SKM-1 (cell line): ENCODE measurements at regions not wholly inside any gene's neighbourhood (a gene's known extent, or its start where the extent isn't known, plus 50 kb on each side); places are given as distances from the start of the nearest gene placed in this dataset.

Experiments used
- DNase-seq: peaks from one replicate; lab custom pipeline; 2025; ENCODE audit not compliant: unreplicated experiment; lab: John Stamatoyannopoulos, UW

DNA sequence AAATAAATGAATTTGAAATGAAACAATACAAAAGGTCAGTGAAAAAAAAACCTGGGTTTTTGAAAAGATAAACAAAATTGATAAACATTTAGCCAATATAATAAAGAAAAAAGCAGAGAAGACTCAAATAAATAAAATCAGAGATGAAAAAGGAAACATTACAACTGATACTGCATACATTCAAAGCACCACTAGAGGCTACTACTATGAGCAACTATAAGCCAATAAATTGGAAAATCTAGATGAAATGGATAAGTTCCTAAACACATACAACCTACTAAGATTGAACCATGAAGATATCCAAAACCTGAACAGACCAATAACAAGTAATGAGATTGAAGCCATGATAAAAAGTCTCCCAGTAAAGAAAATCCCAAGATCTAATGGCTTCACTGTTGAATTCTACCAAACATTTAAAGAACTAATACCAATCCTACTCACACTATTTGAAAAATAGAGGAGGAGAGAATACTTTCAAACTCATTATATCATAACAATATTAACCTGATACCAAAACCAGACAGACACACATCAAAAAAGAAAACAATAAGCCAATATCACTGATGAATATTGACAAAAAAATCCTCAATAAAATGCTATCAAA lies 80.8 kb upstream of the CERS6 start:
- DNase-seq, result no peak

GRCh38 chr2:168378960-168379669 lies 77.0 kb upstream of the CERS6 start:
- no peak for DNase-seq

- DNase-seq, result no peak
Observed at GRCh38 chr2:168380500-168380899, 75.6 kb upstream of the CERS6 start.

DNA sequence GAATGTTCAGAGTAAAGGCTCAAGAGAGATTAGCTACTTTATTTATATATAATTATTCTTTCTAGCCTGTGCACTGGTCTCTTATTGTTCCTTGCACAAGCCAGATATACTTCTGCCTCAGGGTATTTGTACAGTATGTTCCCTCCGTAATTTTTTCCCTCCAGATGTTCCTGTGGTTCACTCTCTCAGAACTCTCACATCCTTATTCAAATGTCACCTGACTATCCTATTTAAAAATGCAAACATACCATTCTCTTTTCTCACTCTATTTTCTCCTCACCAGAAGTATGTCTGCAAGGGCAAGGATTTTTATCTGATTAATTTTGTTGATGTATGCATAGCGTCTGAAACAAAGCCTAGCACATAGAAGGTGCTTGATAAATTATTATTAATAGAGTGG lies 64.0 kb upstream of the CERS6 start:
- DNase-seq, result no peak

DNA sequence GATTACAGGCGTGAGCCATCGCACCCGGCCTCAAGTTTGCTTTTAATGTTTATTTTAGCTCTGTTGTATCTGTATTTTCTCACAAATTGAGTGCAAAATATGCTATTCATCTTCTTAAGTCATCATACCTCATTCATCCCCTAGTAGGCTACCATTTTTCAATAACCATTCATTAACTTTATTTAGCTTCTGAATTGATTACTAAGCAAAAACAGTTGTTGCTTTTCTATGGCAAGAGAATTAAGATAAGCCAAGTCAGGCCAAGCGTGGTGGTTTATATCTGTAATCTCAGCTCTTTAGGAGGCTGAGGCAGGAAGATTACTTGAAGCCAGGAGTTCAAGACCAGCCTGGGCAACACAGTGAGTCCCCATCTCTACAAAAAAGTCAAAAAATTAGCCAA lies 63.3 kb upstream of the CERS6 start:
- no peak for DNase-seq

- no peak for DNase-seq
Observed at GRCh38 chr2:168394262-168394661, 61.8 kb upstream of the CERS6 start.

GRCh38 chr2:168396131-168396530 lies 59.9 kb upstream of the CERS6 start:
- DNase-seq, result no peak

GRCh38 chr2:168397629-168398028 lies 58.4 kb upstream of the CERS6 start:
- no peak for DNase-seq

DNA sequence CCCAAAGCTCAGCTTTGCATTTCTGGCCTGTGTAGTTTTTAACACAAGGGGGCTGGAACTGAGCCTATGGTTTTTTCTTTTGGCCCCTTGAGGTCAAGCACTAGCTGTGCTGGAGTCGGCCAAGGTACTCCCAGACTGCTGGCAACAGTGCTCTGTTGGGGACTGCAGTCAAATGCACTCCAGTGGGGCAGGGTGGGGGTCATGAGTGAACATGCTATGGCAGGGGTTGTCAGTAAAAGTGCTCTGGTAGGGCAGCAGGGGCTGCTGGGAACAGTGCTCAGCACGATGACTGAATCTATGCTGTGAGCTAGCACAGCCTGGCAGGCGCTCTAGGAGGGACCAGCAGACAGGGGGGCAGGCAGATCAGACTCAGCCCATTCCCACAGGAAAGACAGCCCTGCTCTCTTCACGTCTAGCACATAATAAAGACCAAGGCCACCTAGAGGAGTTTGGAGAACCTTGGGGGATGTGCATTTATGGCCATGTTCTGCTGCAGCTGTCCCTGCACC lies 55.0 kb upstream of the CERS6 start:
- DNase-seq, result no peak

GRCh38 chr2:168401771-168402170 lies 54.3 kb upstream of the CERS6 start:
- DNase-seq, result no peak

DNA sequence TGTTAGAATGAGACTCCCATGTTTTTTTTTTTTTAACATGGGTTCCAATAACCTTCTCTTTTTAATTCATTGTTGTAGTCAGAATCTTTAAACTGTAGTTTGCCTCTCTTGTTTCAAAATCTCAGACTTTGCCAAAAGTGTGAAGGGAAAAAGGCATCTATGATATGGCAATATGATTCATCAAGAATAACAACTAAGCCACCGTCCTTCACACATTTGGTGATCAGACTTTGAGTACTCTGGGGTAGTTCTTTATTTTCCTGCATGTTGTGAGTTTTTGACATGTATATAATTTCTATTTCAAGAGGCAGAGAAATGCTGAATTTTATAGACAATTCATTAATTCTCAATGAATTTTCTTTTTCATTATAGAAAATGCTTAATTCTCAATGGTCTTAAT lies 53.5 kb upstream of the CERS6 start:
- no peak for DNase-seq

GRCh38 chr2:168403736-168404135 lies 52.3 kb upstream of the CERS6 start:
- DNase-seq, result no peak

DNA sequence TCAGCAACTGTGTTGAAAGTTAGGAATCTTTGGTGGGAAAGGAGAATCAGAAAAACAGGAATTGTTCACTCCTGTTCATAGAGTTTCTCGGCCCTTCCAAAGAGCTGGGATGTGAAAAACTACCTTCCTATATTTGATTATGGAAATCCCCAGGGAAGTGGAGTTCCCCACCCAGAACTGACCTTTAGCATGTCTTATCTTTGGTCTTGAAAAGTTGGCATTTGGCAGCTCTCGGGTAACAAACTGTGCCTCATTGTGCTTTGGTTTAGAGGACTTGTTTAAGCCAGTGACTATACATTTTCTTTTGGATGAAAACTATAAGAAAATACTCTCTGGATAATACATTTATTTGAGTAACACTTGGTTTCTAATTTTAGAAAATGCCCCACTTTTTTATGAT lies 51.3 kb upstream of the CERS6 start:
- DNase-seq, result no peak
